Kidney epithelial cell (primary cell): ENCODE measurements at regions not wholly inside any gene's neighbourhood (a gene's known extent, or its start where the extent isn't known, plus 50 kb on each side); places are given as distances from the start of the nearest gene placed in this dataset.

Experiments used
- DNase-seq: peaks from one replicate; pipeline ENCODE4 v3.0.0-alpha.2; 2010; ENCODE audit warnings: low read depth
- H3K27me3 ChIP-seq: 2 replicates; pipeline ENCODE4 v1.6.0; 2011; ENCODE audit warnings: low read length; ENCODE audit not compliant: control insufficient read depth, insufficient read depth
- H3K36me3 ChIP-seq: 2 replicates; pipeline ENCODE4 v1.5.1; 2011; ENCODE audit warnings: low read length; ENCODE audit not compliant: control insufficient read depth, insufficient read depth
- H3K4me3 ChIP-seq: 2 replicates; pipeline ENCODE4 v1.5.1; 2011; ENCODE audit warnings: low read depth, mild to moderate bottlenecking, control low read depth, low read length
- CTCF ChIP-seq: IDR thresholded peaks from 2 replicates; pipeline ENCODE4 v1.5.1; 2011; ENCODE audit warnings: mild to moderate bottlenecking, moderate library complexity, low read length, control low read depth, inconsistent platforms; ENCODE audit not compliant: insufficient read depth, poor library complexity, severe bottlenecking

GRCh38 chr16:35182943-35183550 lies 1723.6 kb downstream of the TP53TG3F start:
- TF ChIP-seq CTCF = no peak
- no peaks in the 10 kb centered on the region for H3K27me3 ChIP-seq
- no peaks in the 10 kb centered on the region for H3K36me3 ChIP-seq
- no peak overlapping the region for H3K4me3 ChIP-seq
- no peak for DNase-seq

GRCh38 chr16:35184356-35184870 lies 1725.0 kb downstream of the TP53TG3F start:
- H3K36me3 ChIP-seq = no peaks in the 10 kb centered on the region
- H3K27me3 ChIP-seq = no peaks in the 10 kb centered on the region
- no peak overlapping the region for H3K4me3 ChIP-seq
- no peak for TF ChIP-seq CTCF
- DNase-seq = no peak

- no peak for TF ChIP-seq CTCF
- no peak for DNase-seq
- no peaks in the 10 kb centered on the region for H3K36me3 ChIP-seq
- no peak overlapping the region for H3K4me3 ChIP-seq
- no peaks in the 10 kb centered on the region for H3K27me3 ChIP-seq
Measured at GRCh38 chr16:35185366-35186044, 1726.1 kb downstream of the TP53TG3F start.

DNA sequence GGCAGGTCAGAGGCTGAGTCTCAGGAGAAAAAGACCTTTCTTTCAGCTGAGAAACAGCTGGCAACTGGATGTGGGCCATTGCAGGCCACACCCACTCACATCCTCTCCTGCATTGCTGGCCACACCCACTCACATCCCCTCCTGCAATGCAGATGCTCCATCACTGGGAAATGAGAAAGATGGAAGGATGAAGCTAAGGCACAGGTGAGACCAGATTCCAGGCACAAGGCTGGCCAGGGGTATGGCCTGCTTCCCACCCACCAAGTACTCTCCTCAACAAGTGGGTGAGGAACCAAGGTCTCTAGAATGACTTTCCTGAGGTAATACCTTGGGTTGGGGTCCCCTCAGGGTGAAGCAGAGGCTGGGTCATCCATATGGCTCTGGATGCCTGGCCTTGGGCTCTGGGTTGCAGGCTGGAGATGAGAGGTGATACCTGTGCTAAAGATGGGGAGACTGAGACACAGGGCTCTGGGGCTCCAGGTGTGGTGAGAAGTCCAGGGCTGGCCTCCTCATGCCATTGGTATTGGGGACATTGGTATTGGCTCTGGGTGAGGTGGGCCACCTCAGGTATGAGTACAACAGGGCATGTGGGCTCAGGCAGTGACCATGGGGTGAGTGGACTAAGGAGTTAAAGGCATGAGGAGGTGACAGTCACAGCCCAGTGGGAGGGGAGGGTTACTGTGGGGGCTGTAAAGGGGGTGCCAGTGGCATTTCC lies 1726.8 kb downstream of the TP53TG3F start:
- TF ChIP-seq CTCF = no peak
- Histone ChIP-seq H3K36me3 (no peaks in the 10 kb centered on the region), H3K27me3 (no peaks in the 10 kb centered on the region), H3K4me3 (no peak overlapping the region)
- DNase-seq = no peak

DNA sequence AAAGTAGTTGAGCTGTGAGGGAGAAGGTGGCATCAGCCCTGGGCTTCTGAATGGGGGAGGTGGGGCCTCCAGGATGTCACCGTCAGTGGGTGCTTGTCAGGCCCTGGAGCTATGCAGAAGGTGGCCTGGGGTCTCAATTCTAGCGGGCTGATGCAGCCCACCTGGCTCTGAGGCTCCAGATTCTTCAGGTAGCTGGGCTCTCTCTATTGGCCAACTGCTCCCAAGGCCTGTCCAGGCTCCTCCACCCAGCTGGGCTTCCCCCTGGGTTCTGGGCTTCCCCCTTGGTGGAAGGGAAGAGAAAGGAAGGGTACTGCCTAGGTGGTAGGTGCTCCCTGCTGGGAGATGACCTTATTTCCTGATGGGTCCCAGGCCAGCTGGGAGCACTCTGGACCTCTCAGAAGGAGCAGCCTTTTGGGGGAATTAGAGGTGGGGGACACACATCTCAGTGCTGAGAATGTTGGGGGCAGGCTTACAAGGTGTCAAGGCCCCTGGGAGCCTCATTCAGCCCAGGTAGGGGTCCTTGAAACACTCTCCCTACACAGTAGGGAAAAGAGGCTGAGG lies 1728.3 kb downstream of the TP53TG3F start:
- H3K27me3 ChIP-seq = no peaks in the 10 kb centered on the region
- no peak for TF ChIP-seq CTCF
- H3K4me3 ChIP-seq = no peak overlapping the region
- DNase-seq = no peak
- H3K36me3 ChIP-seq = no peaks in the 10 kb centered on the region
